ENCODE measurements at regions not wholly inside any gene's neighbourhood (a gene's known extent, or its start where the extent isn't known, plus 50 kb on each side); places are given as distances from the start of the nearest gene placed in this dataset.

GRCh38 chr4:32631831-32632230 is 1911.7 kb downstream of the PCDH7 start:
- TF ChIP-seq EZH2phosphoT487 (IDR thresholded peaks at IDR 0.05; ENCODE audit: insufficient read depth, low read depth) (no peak), EZH2 (IDR thresholded peaks at IDR 0.05; ENCODE audit: insufficient read depth, poor library complexity, severe bottlenecking) (no peak)
